PC-9 (cell line): ENCODE measurements at regions not wholly inside any gene's neighbourhood (a gene's known extent, or its start where the extent isn't known, plus 50 kb on each side); places are given as distances from the start of the nearest gene placed in this dataset.

ENCODE experiments used
- EZH2 ChIP-seq: fragments of 200-600 bp; sonication (generic); IDR thresholded peaks from 2 replicates; pipeline ENCODE4 v1.8.0; 2017; ENCODE audit warnings: antibody characterized with exemption, low read depth
- TF ChIP-seq, protein P1 (sequence below): fragments of 200-600 bp; sonication (generic); conservative IDR thresholded peaks from 2 replicates; pipeline ENCODE4 v1.6.1; 2017; ENCODE audit warnings: mixed run types, antibody characterized with exemption, mild to moderate bottlenecking, moderate library complexity

DNA sequence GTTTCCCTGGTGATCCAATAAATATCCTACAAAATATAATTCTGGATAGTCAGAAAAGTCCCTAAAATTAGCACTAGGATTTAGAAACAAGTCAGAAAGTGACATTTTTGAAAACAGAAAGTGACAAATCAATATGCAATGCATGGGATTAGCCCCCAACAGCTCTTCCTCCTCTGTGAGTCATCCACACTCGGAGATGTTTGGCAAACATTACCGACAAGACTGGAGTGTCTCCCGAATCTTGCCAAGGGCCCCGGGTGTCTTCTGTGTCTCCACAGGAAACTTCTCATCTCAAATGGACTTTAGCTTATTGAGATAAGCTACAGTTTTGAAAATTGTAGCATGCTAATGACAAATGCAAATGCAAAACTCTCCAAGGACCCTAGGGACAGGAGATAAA, 398.9 kb upstream of the CCDC196 start:
- TF ChIP-seq, protein P1, sequence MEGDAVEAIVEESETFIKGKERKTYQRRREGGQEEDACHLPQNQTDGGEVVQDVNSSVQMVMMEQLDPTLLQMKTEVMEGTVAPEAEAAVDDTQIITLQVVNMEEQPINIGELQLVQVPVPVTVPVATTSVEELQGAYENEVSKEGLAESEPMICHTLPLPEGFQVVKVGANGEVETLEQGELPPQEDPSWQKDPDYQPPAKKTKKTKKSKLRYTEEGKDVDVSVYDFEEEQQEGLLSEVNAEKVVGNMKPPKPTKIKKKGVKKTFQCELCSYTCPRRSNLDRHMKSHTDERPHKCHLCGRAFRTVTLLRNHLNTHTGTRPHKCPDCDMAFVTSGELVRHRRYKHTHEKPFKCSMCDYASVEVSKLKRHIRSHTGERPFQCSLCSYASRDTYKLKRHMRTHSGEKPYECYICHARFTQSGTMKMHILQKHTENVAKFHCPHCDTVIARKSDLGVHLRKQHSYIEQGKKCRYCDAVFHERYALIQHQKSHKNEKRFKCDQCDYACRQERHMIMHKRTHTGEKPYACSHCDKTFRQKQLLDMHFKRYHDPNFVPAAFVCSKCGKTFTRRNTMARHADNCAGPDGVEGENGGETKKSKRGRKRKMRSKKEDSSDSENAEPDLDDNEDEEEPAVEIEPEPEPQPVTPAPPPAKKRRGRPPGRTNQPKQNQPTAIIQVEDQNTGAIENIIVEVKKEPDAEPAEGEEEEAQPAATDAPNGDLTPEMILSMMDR = no peak
- no peak for TF ChIP-seq EZH2
